ENCODE measurements at regions not wholly inside any gene's neighbourhood (a gene's known extent, or its start where the extent isn't known, plus 50 kb on each side); places are given as distances from the start of the nearest gene placed in this dataset.

DNA sequence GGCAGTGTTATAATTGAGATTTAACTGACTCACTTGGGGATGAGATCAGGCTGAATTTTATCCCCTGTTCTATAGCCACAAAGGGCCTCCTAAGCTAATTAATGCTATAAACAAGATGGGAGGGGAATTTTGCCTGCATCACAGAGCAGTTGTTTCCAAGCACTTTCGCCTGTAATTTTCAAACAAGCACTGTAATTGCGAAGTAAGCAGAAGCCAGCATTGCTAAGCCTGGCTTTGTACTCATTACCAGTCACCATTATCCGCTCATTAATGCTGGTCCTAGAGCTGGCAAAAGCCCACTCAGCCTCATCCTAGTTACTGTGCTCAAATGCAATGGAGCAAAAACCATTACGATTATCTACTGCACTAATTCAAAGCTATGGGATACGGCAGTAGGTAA is 356.6 kb upstream of the UBE2E2 start:
- TF ChIP-seq POLR2A (IDR thresholded peaks at IDR 0.05; ENCODE audit: low read length) (no peak), GATA1 (IDR thresholded peaks at IDR 0.05; ENCODE audit: low read depth, low read length) (no peak)

Measured in erythroblast (primary cell).